Loucy (cell line): ENCODE measurements at regions not wholly inside any gene's neighbourhood (a gene's known extent, or its start where the extent isn't known, plus 50 kb on each side); places are given as distances from the start of the nearest gene placed in this dataset.

Experiments
- H2AFZ ChIP-seq: fragments of 200-600 bp; sonication (generic); 2 replicates; pipeline ENCODE4 v1.6.0; 2016; ENCODE audit warnings: antibody characterized with exemption, mild to moderate bottlenecking, low read length, moderate library complexity
- H3F3A ChIP-seq: fragments of 200-600 bp; 2 replicates; pipeline ENCODE4 v1.6.0; 2016; ENCODE audit warnings: antibody characterized with exemption, low read depth, mild to moderate bottlenecking
- H3K27me3 ChIP-seq: fragments of 200-600 bp; sonication (generic); 2 replicates; pipeline ENCODE4 v1.6.1; 2014; ENCODE audit warnings: low read length, mild to moderate bottlenecking; ENCODE audit not compliant: insufficient read depth, poor library complexity, severe bottlenecking
- H3K36me3 ChIP-seq: fragments of 200-600 bp; sonication (generic); 2 replicates; pipeline ENCODE4 v1.6.1; 2016; ENCODE audit warnings: low read length; ENCODE audit not compliant: insufficient read depth
- H3K4me1 ChIP-seq: fragments of 200-600 bp; sonication (generic); 2 replicates; pipeline ENCODE4 v1.5.1; 2014; ENCODE audit warnings: low read length, mild to moderate bottlenecking; ENCODE audit not compliant: insufficient read depth, poor library complexity, severe bottlenecking
- H3K4me2 ChIP-seq: fragments of 200-600 bp; sonication (generic); 2 replicates; pipeline ENCODE4 v1.6.0; 2014; ENCODE audit warnings: antibody characterized with exemption, low read length, low read depth, mild to moderate bottlenecking; ENCODE audit not compliant: poor library complexity, severe bottlenecking
- H3K4me3 ChIP-seq: fragments of 200-600 bp; sonication (generic); 2 replicates; pipeline ENCODE4 v1.5.1; 2014; ENCODE audit warnings: low read length, mild to moderate bottlenecking, mixed read lengths; ENCODE audit not compliant: poor library complexity, severe bottlenecking
- H3K79me2 ChIP-seq: fragments of 200-600 bp; sonication (generic); 2 replicates; pipeline ENCODE4 v1.6.1; 2014; ENCODE audit warnings: low read length; ENCODE audit not compliant: insufficient read depth
- H3K9ac ChIP-seq: fragments of 200-600 bp; sonication (generic); 2 replicates; pipeline ENCODE4 v1.6.0; 2014; ENCODE audit warnings: mild to moderate bottlenecking, low read depth, low read length, moderate library complexity; ENCODE audit not compliant: poor library complexity, severe bottlenecking
- H3K9me2 ChIP-seq: fragments of 200-600 bp; sonication (generic); replicated peaks from 2 replicates; pipeline ENCODE4 v1.6.1; 2016; ENCODE audit warnings: low read depth, low read length, mixed read lengths
- H3K9me3 ChIP-seq: fragments of 200-600 bp; sonication (generic); 2 replicates; pipeline ENCODE4 v1.6.1; 2014; ENCODE audit warnings: mild to moderate bottlenecking, antibody characterized with exemption, low read length, low read depth; ENCODE audit not compliant: insufficient read depth
- H4K20me1 ChIP-seq: fragments of 200-600 bp; sonication (generic); 2 replicates; pipeline ENCODE4 v1.6.0; 2014; ENCODE audit warnings: antibody characterized with exemption, low read length, mild to moderate bottlenecking; ENCODE audit not compliant: insufficient read depth, poor library complexity, severe bottlenecking
- CTCF ChIP-seq: fragments of 200-600 bp; sonication (generic); conservative IDR thresholded peaks from 2 replicates; pipeline ENCODE4 v1.5.1; 2014; ENCODE audit warnings: mild to moderate bottlenecking, antibody characterized with exemption, low read length
- EZH2phosphoT487 ChIP-seq: fragments of 200-600 bp; IDR thresholded peaks from 2 replicates; pipeline ENCODE4 v1.6.1; 2018; ENCODE audit warnings: antibody characterized with exemption, mild to moderate bottlenecking, moderate library complexity, borderline replicate concordance

- Histone ChIP-seq H4K20me1 (no peaks in the 10 kb centered on the region), H3K9ac (no peak overlapping the region), H3K9me2 (no peaks in the 10 kb centered on the region), H2AFZ (no peak overlapping the region), H3K27me3 (no peaks in the 10 kb centered on the region), H3K79me2 (no peaks in the 10 kb centered on the region), H3F3A (no peaks in the 10 kb centered on the region), H3K4me1 (no peaks in the 10 kb centered on the region), H3K36me3 (no peaks in the 10 kb centered on the region), H3K9me3 (no peaks in the 10 kb centered on the region), H3K4me2 (no peak overlapping the region), H3K4me3 (no peak overlapping the region)
- no peak for TF ChIP-seq EZH2phosphoT487
- no peak for TF ChIP-seq CTCF
Observed at GRCh38 chr14:104323551-104324175, 185.3 kb downstream of the KIF26A start.

GRCh38 chr14:104326848-104327247 is 188.5 kb downstream of the KIF26A start:
- no peaks in the 10 kb centered on the region for H3K27me3 ChIP-seq
- H3K9me2 ChIP-seq, result no peaks in the 10 kb centered on the region
- H3K79me2 ChIP-seq, result no peaks in the 10 kb centered on the region
- no peak for TF ChIP-seq CTCF
- TF ChIP-seq EZH2phosphoT487, result no peak
- H4K20me1 ChIP-seq, result no peaks in the 10 kb centered on the region
- H3K9me3 ChIP-seq, result peaks cover 9% of the 10 kb centered on the region; the same call in 1 of the 2 replicates
- no peaks in the 10 kb centered on the region for H3F3A ChIP-seq
- no peaks in the 10 kb centered on the region for H3K36me3 ChIP-seq
- H3K4me2 ChIP-seq, result no peak overlapping the region
- no peaks in the 10 kb centered on the region for H3K4me1 ChIP-seq
- H2AFZ ChIP-seq, result no peak overlapping the region
- H3K9ac ChIP-seq, result no peak overlapping the region
- no peak overlapping the region for H3K4me3 ChIP-seq

GRCh38 chr14:104328607-104329006 is 190.2 kb downstream of the KIF26A start:
- no peak overlapping the region for H3K4me2 ChIP-seq
- H3K36me3 ChIP-seq, result no peaks in the 10 kb centered on the region
- H3K9me2 ChIP-seq, result no peaks in the 10 kb centered on the region
- peaks cover 9% of the 10 kb centered on the region; the same call in 1 of the 2 replicates for H3K9me3 ChIP-seq
- no peaks in the 10 kb centered on the region for H3K4me1 ChIP-seq
- H3F3A ChIP-seq, result no peaks in the 10 kb centered on the region
- H3K79me2 ChIP-seq, result no peaks in the 10 kb centered on the region
- H3K27me3 ChIP-seq, result no peaks in the 10 kb centered on the region
- no peak overlapping the region for H3K4me3 ChIP-seq
- no peak overlapping the region for H2AFZ ChIP-seq
- H3K9ac ChIP-seq, result no peak overlapping the region
- H4K20me1 ChIP-seq, result no peaks in the 10 kb centered on the region
- TF ChIP-seq EZH2phosphoT487 (no peak), CTCF (no peak)
